Lung (tissue), 11 donors: ENCODE measurements at regions not wholly inside any gene's neighbourhood (a gene's known extent, or its start where the extent isn't known, plus 50 kb on each side); places are given as distances from the start of the nearest gene placed in this dataset.
A peak's percentile ranks its signal among the peaks of the same experiment; 100 is the strongest.

ENCODE experiments used
- ATAC-seq: fragments of 200-7000 bp; cut with Tn5 transposase; one replicate; pipeline ENCODE4 v1.9.1; 2020; ENCODE audit warnings: moderate number of reproducible peaks; ENCODE audit not compliant: insufficient read depth, low FRiP score
- DNase-seq, 3 donors: peaks; one replicate each; pipeline ENCODE4 v3.0.0-alpha.2; 2013 to 2017
- H3K27ac ChIP-seq, 2 donors: one replicate each; pipeline ENCODE4 v1.5.1; 2013; ENCODE audit warnings: mild to moderate bottlenecking in 2 of 2, moderate library complexity in 2 of 2, control low read depth in 1 of 2, inconsistent platforms in 1 of 2, low read depth in 1 of 2, low read length in 1 of 2
- H3K27me3 ChIP-seq, 3 donors: one replicate each; pipeline ENCODE4 v1.5.1; 2013; ENCODE audit warnings: low read length in 2 of 3; ENCODE audit not compliant: control insufficient read depth in 3 of 3, insufficient read depth in 3 of 3
- H3K36me3 ChIP-seq, 4 donors: one replicate each; pipeline ENCODE4 v1.5.1; 2013; ENCODE audit warnings: low read length in 4 of 4, mild to moderate bottlenecking in 1 of 4, moderate library complexity in 1 of 4; ENCODE audit not compliant: control insufficient read depth in 4 of 4, insufficient read depth in 4 of 4
- H3K4me1 ChIP-seq, 5 donors: one replicate each; pipeline ENCODE4 v1.5.1; 2013; ENCODE audit warnings: low read length in 5 of 5, mild to moderate bottlenecking in 2 of 5, moderate library complexity in 1 of 5; ENCODE audit not compliant: control insufficient read depth in 5 of 5, insufficient read depth in 5 of 5
- H3K4me3 ChIP-seq: one replicate; pipeline ENCODE4 v1.5.1; 2013; ENCODE audit warnings: mild to moderate bottlenecking, control low read depth, moderate library complexity
- H3K9ac ChIP-seq, 2 donors: one replicate each; pipeline ENCODE4 v1.5.1; 2013; ENCODE audit warnings: low read length in 2 of 2, control low read depth in 1 of 2; ENCODE audit not compliant: insufficient read depth in 1 of 2
- H3K9me3 ChIP-seq, 4 donors: one replicate each; pipeline ENCODE4 v1.5.1; 2013; ENCODE audit warnings: low read length in 3 of 4, mild to moderate bottlenecking in 1 of 4, moderate library complexity in 1 of 4; ENCODE audit not compliant: control insufficient read depth in 4 of 4, insufficient read depth in 3 of 4
- CTCF ChIP-seq: IDR thresholded peaks from 2 replicates; pipeline ENCODE4 v1.5.1; 2012; ENCODE audit warnings: mild to moderate bottlenecking; ENCODE audit errors: control extremely low read depth, extremely low read depth
- WGBS, 2 donors: extraction: QIAGEN DNeasy Blood & Tissue Kit; methylation state at CpG; one replicate each; pipeline ENCODE4 v1.1.7; 2013; 5-methylcytosine and 5-hydroxymethylcytosine counted together
- donor health status: control.
- donor health status: control.
- donor health status: Bipolar disorder and iron deficiency.
- donor health status: healthy.
- donor health status: DM: yes; HTN: yes; CAD: no.

- ATAC-seq (no peak), DNase-seq (no peak)
- Histone ChIP-seq H3K27me3 (no peaks in the 10 kb centered on the region), H3K9ac (peak overlapping the region in 1 of 2 donors; percentile 91), H3K27ac (peak overlapping the region; percentile 60 to 89), H3K4me1 (peaks cover 2 to 82% (median 25%) of the 10 kb centered on the region in 5 donors), H3K36me3 (no peaks in the 10 kb centered on the region), H3K4me3 (no peak overlapping the region), H3K9me3 (no peaks in the 10 kb centered on the region)
- no peak for TF ChIP-seq CTCF
- WGBS, 2 donors, result 63 to 70% methylated on average over 7 of the region's 7 CpGs
Observed at GRCh38 chr10:10798864-10799192, 218.8 kb upstream of the CELF2 start.

GRCh38 chr10:10800961-10801360 lies 216.7 kb upstream of the CELF2 start:
- Histone ChIP-seq H3K9ac (peak overlapping the region in 1 of 2 donors; percentile 45), H3K4me3 (no peak overlapping the region), H3K4me1 (peaks cover 0 to 68% (median 28%) of the 10 kb centered on the region in 5 donors), H3K9me3 (no peaks in the 10 kb centered on the region), H3K36me3 (no peaks in the 10 kb centered on the region), H3K27ac (peak overlapping the region in 1 of 2 donors; percentile 7), H3K27me3 (no peaks in the 10 kb centered on the region)
- peak in 1 of 3 donors; percentile 28 for DNase-seq
- TF ChIP-seq CTCF, result no peak
- 79 to 80% methylated on average over 3 of the region's 3 CpGs for WGBS, 2 donors
- no peak for ATAC-seq

GRCh38 chr10:10803278-10803677 lies 214.4 kb upstream of the CELF2 start:
- 53 to 76% methylated on average over 1 of the region's 1 CpG for WGBS, 2 donors
- Histone ChIP-seq H3K27me3 (no peaks in the 10 kb centered on the region), H3K36me3 (no peaks in the 10 kb centered on the region), H3K4me3 (no peak overlapping the region), H3K9me3 (no peaks in the 10 kb centered on the region), H3K4me1 (peaks cover 1 to 49% (median 16%) of the 10 kb centered on the region in 5 donors), H3K9ac (peak overlapping the region in 1 of 2 donors; percentile 58), H3K27ac (peak overlapping the region in 1 of 2 donors; percentile 42)
- TF ChIP-seq CTCF, result no peak
- peak; percentile 84 to 98 (median 97) for DNase-seq
- no peak for ATAC-seq

- H3K27ac ChIP-seq, result no peak overlapping the region
- no peaks in the 10 kb centered on the region for H3K27me3 ChIP-seq
- no peaks in the 10 kb centered on the region for H3K36me3 ChIP-seq
- no peak overlapping the region for H3K9ac ChIP-seq
- H3K4me1 ChIP-seq, result peaks cover 1 to 44% (median 16%) of the 10 kb centered on the region in 5 donors
- ATAC-seq, result no peak
- DNase-seq, result no peak
- no peak overlapping the region for H3K4me3 ChIP-seq
- H3K9me3 ChIP-seq, result no peaks in the 10 kb centered on the region
- no peak for TF ChIP-seq CTCF
Observed at GRCh38 chr10:10804061-10804460, 213.6 kb upstream of the CELF2 start.
